ENCODE measurements at regions not wholly inside any gene's neighbourhood (a gene's known extent, or its start where the extent isn't known, plus 50 kb on each side); places are given as distances from the start of the nearest gene placed in this dataset.

- TF ChIP-seq CTCF (IDR thresholded peaks at IDR 0.05) (no peak), POLR2A (IDR thresholded peaks at IDR 0.05) (no peak)
Measured at GRCh38 chr3:27657871-27658270, 64.3 kb downstream of the EOMES start.

Measured in heart left ventricle (tissue), 13 donors.